ENCODE measurements at regions not wholly inside any gene's neighbourhood (a gene's known extent, or its start where the extent isn't known, plus 50 kb on each side); places are given as distances from the start of the nearest gene placed in this dataset.

DNA sequence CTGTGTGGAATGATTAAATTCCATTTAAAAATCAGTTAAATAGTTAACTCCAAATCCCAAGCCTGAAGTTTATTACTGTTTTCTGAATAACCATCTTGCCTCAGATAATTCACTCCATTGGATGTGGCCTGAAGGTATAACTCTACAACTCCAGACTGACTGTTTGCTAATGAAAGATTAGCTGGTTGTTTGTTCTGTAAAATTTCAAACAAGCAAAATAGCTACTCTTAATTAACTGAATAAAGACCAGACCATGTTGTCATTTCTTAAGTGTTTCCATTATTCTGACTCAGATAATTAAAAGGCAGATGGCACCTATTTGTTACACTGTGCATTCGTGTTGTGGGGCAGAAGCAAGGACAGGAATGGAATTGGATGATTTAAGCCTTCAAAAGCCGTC is 78.5 kb upstream of the DDIT4L start:
- no peak overlapping the region for H3K4me3 ChIP-seq (replicated peaks in 1 of 3)
- DNase-seq: no peak
- no peaks in the 10 kb centered on the region for H3K9me3 ChIP-seq
- no peaks in the 10 kb centered on the region for H3K36me3 ChIP-seq
- no peaks in the 10 kb centered on the region for H3K27me3 ChIP-seq
- intact Hi-C loops (cut with DNase I): no loop called here
- 88 to 92% methylated on average over 2 of the region's 2 CpGs for WGBS, 2 donors
- TF ChIP-seq, protein P1, sequence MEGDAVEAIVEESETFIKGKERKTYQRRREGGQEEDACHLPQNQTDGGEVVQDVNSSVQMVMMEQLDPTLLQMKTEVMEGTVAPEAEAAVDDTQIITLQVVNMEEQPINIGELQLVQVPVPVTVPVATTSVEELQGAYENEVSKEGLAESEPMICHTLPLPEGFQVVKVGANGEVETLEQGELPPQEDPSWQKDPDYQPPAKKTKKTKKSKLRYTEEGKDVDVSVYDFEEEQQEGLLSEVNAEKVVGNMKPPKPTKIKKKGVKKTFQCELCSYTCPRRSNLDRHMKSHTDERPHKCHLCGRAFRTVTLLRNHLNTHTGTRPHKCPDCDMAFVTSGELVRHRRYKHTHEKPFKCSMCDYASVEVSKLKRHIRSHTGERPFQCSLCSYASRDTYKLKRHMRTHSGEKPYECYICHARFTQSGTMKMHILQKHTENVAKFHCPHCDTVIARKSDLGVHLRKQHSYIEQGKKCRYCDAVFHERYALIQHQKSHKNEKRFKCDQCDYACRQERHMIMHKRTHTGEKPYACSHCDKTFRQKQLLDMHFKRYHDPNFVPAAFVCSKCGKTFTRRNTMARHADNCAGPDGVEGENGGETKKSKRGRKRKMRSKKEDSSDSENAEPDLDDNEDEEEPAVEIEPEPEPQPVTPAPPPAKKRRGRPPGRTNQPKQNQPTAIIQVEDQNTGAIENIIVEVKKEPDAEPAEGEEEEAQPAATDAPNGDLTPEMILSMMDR (IDR thresholded peaks at IDR 0.05): no peak
- no peak for TF ChIP-seq POLR2A (IDR thresholded peaks at IDR 0.05)
- no peak overlapping the region for H3K27ac ChIP-seq
- H3K4me1 ChIP-seq: no peaks in the 10 kb centered on the region

DNA sequence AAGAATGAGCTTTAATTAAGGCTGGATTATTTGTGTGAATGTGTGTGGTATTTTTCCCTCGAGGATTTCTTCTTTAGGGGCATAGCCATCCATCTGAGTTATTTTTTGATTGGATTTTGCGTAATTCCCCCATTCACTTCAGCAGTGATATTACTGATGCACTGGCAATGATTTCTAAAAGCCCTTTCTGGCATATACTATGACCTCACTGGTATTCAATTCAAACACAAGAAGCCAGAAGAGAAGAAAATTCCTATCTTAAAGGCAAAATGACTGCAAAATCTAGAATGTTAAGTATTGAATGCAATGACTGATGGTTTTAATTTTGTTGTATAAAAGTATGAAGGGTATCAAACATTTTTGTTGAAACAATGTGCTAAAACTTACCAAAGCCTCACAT is 71.1 kb upstream of the DDIT4L start:
- DNase-seq: no peak
- intact Hi-C loops (cut with DNase I): no loop called here
- WGBS, 2 donors: 84 to 90% methylated on average over 2 of the region's 2 CpGs

GRCh38 chr4:100258675-100259074 is 68.4 kb upstream of the DDIT4L start:
- 91 to 96% methylated on average over 2 of the region's 2 CpGs for WGBS, 2 donors
- Histone ChIP-seq H3K9me3 (no peaks in the 10 kb centered on the region), H3K36me3 (no peaks in the 10 kb centered on the region)

More for the DNA sequence above, 71.1 kb upstream of the DDIT4L start:
- no peaks in the 10 kb centered on the region for H3K9me3 ChIP-seq
- no peaks in the 10 kb centered on the region for H3K27me3 ChIP-seq
- no peaks in the 10 kb centered on the region for H3K36me3 ChIP-seq
- TF ChIP-seq, protein P1 (IDR thresholded peaks at IDR 0.05): no peak
- TF ChIP-seq POLR2A (IDR thresholded peaks at IDR 0.05): no peak
- no peaks in the 10 kb centered on the region for H3K4me1 ChIP-seq
- H3K27ac ChIP-seq: no peak overlapping the region
- H3K4me3 ChIP-seq (replicated peaks in 1 of 3): no peak overlapping the region

DNA sequence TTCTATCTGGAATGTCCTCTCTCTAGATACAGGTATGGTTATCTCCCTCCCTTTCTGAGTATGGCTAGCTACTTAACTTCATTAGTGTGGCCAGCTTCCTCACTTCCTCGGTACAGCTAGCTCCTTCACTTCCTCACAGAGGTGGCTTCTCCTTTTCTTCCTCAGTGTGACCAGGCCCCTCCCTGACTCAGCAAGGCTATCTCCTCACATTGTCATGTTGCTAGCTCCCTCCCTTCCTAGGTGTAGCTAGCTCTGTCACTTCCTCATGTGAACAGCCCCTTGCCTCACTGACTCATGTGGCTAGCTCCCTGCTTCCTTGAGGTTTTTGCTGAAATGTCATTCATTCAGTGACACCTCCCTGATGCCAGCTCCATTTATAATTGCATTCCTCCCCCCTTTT is 67.3 kb upstream of the DDIT4L start:
- H3K4me1 ChIP-seq: no peaks in the 10 kb centered on the region
- H3K27me3 ChIP-seq: no peaks in the 10 kb centered on the region
- TF ChIP-seq, protein P1 (IDR thresholded peaks at IDR 0.05): no peak
- no peak for TF ChIP-seq POLR2A (IDR thresholded peaks at IDR 0.05)
- 35 to 36% methylated on average over 1 of the region's 1 CpG for WGBS, 2 donors
- H3K36me3 ChIP-seq: no peaks in the 10 kb centered on the region
- no peak for DNase-seq
- intact Hi-C loops (cut with DNase I): no loop called here
- H3K27ac ChIP-seq: no peak overlapping the region
- H3K9me3 ChIP-seq: no peaks in the 10 kb centered on the region
- H3K4me3 ChIP-seq (replicated peaks in 1 of 3): no peak overlapping the region

More at GRCh38 chr4:100258675-100259074, 68.4 kb upstream of the DDIT4L start:
- intact Hi-C loops (cut with DNase I): no loop called here
- no peaks in the 10 kb centered on the region for H3K27me3 ChIP-seq
- no peak overlapping the region for H3K27ac ChIP-seq
- no peak overlapping the region for H3K4me3 ChIP-seq (replicated peaks in 1 of 3)
- TF ChIP-seq POLR2A (IDR thresholded peaks at IDR 0.05): no peak
- TF ChIP-seq, protein P1 (IDR thresholded peaks at IDR 0.05): no peak
- no peaks in the 10 kb centered on the region for H3K4me1 ChIP-seq
- DNase-seq: no peak

GRCh38 chr4:100254237-100254636 is 64.0 kb upstream of the DDIT4L start:
- 78 to 86% methylated on average over 1 of the region's 1 CpG for WGBS, 2 donors
- TF ChIP-seq, protein P1 (IDR thresholded peaks at IDR 0.05): no peak
- no peak for TF ChIP-seq POLR2A (IDR thresholded peaks at IDR 0.05)
- intact Hi-C loops (cut with DNase I): no loop called here

More at GRCh38 chr4:100254237-100254636, 64.0 kb upstream of the DDIT4L start:
- Histone ChIP-seq H3K4me1 (no peaks in the 10 kb centered on the region), H3K4me3 (replicated peaks in 1 of 3) (no peak overlapping the region), H3K27me3 (no peaks in the 10 kb centered on the region), H3K27ac (no peak overlapping the region), H3K9me3 (no peaks in the 10 kb centered on the region), H3K36me3 (no peaks in the 10 kb centered on the region)
- DNase-seq: no peak
